Activated CD4-positive, alpha-beta T cell treated with anti-CD3 and anti-CD28 coated beads, Interleukin-2, amount 10 ng/mL, durations not matched to agents 7 days and 5 days (primary cell): ENCODE measurements at regions not wholly inside any gene's neighbourhood (a gene's known extent, or its start where the extent isn't known, plus 50 kb on each side); places are given as distances from the start of the nearest gene placed in this dataset.

Source experiments
- CTCF ChIA-PET: fragments of 350-600 bp; sonication (Branson Sonifier 250); formaldehyde crosslinking; loops from one replicate; lab custom pipeline; 2021; ENCODE audit warnings: antibody characterized with exemption; lab: Charles Lee
- POLR2A ChIA-PET: fragments of 350-600 bp; sonication (Branson Sonifier 250); formaldehyde crosslinking; loops from one replicate; lab custom pipeline; 2021; ENCODE audit warnings: antibody characterized with exemption; lab: Charles Lee
- DNase-seq: peaks from one replicate; pipeline ENCODE4 v3.0.0-alpha.2; 2020
- H3K27ac Mint-ChIP-seq: one replicate; pipeline ENCODE4 v1.8.0; 2021; ENCODE audit warnings: mild to moderate bottlenecking, moderate library complexity, mixed read lengths
- H3K27me3 Mint-ChIP-seq: one replicate; pipeline ENCODE4 v1.8.0; 2021; ENCODE audit warnings: mixed read lengths
- H3K36me3 Mint-ChIP-seq: one replicate; pipeline ENCODE4 v1.8.0; 2021; ENCODE audit warnings: low read depth, mixed read lengths
- H3K4me1 Mint-ChIP-seq: one replicate; pipeline ENCODE4 v1.8.0; 2021; ENCODE audit warnings: mixed read lengths
- H3K4me3 Mint-ChIP-seq: one replicate; pipeline ENCODE4 v1.8.0; 2021; ENCODE audit warnings: mild to moderate bottlenecking, moderate library complexity, mixed read lengths
- H3K9me3 Mint-ChIP-seq: one replicate; pipeline ENCODE4 v1.8.0; 2021; ENCODE audit warnings: mixed read lengths

- Mint-ChIP-seq H3K4me1 (no peaks in the 10 kb centered on the region), H3K4me3 (no peak overlapping the region), H3K9me3 (no peaks in the 10 kb centered on the region), H3K27me3 (no peaks in the 10 kb centered on the region), H3K36me3 (no peaks in the 10 kb centered on the region), H3K27ac (no peak overlapping the region)
- POLR2A ChIA-PET: no interaction called here
- CTCF ChIA-PET: no interaction called here
- DNase-seq: no peak
These were observed 524.4 kb upstream of the RGMA start for GRCh38 chr15:93613386-93613785.

GRCh38 chr15:93612953-93613352 is 523.9 kb upstream of the RGMA start:
- Mint-ChIP-seq H3K36me3 (no peaks in the 10 kb centered on the region), H3K4me3 (no peak overlapping the region), H3K27ac (no peak overlapping the region), H3K27me3 (no peaks in the 10 kb centered on the region), H3K4me1 (no peaks in the 10 kb centered on the region), H3K9me3 (no peaks in the 10 kb centered on the region)
- no peak for DNase-seq
- POLR2A ChIA-PET: no interaction called here
- CTCF ChIA-PET: interaction anchor here (0.7 kb wide), 1 partner anchor 1167 kb away, joined by 3 read pairs; no protein-coding TSS in a partner anchor

- H3K27ac Mint-ChIP-seq: no peak overlapping the region
- H3K4me1 Mint-ChIP-seq: no peaks in the 10 kb centered on the region
- ChIA-PET POLR2A (no interaction called here), CTCF (no interaction called here)
- H3K27me3 Mint-ChIP-seq: no peaks in the 10 kb centered on the region
- H3K9me3 Mint-ChIP-seq: no peaks in the 10 kb centered on the region
- no peak for DNase-seq
- no peaks in the 10 kb centered on the region for H3K36me3 Mint-ChIP-seq
- H3K4me3 Mint-ChIP-seq: no peak overlapping the region
These were observed 521.9 kb upstream of the RGMA start for GRCh38 chr15:93610944-93611343.

GRCh38 chr15:93608643-93609148 is 519.7 kb upstream of the RGMA start:
- ChIA-PET CTCF (interaction anchor here (0.7 kb wide), 1 partner anchor 229 kb away, joined by 3 read pairs; no protein-coding TSS in a partner anchor), POLR2A (no interaction called here)
- no peaks in the 10 kb centered on the region for H3K9me3 Mint-ChIP-seq
- H3K4me3 Mint-ChIP-seq: no peak overlapping the region
- no peaks in the 10 kb centered on the region for H3K4me1 Mint-ChIP-seq
- H3K27me3 Mint-ChIP-seq: no peaks in the 10 kb centered on the region
- no peak for DNase-seq
- H3K36me3 Mint-ChIP-seq: no peaks in the 10 kb centered on the region
- no peak overlapping the region for H3K27ac Mint-ChIP-seq

- Mint-ChIP-seq H3K4me1 (no peaks in the 10 kb centered on the region), H3K27ac (no peak overlapping the region), H3K27me3 (no peaks in the 10 kb centered on the region), H3K36me3 (no peaks in the 10 kb centered on the region), H3K9me3 (no peaks in the 10 kb centered on the region), H3K4me3 (no peak overlapping the region)
- POLR2A ChIA-PET: no interaction called here
- DNase-seq: no peak
- CTCF ChIA-PET: no interaction called here
These were observed 514.5 kb upstream of the RGMA start for GRCh38 chr15:93603550-93603949.

GRCh38 chr15:93587059-93587521 is 498.1 kb upstream of the RGMA start:
- Mint-ChIP-seq H3K27me3 (no peaks in the 10 kb centered on the region), H3K27ac (no peak overlapping the region), H3K4me1 (no peaks in the 10 kb centered on the region), H3K4me3 (no peak overlapping the region), H3K36me3 (no peaks in the 10 kb centered on the region), H3K9me3 (no peaks in the 10 kb centered on the region)
- ChIA-PET POLR2A (no interaction called here), CTCF (no interaction called here)
- DNase-seq: no peak

GRCh38 chr15:93585012-93585411 is 496.0 kb upstream of the RGMA start:
- Mint-ChIP-seq H3K9me3 (no peaks in the 10 kb centered on the region), H3K27ac (no peak overlapping the region), H3K4me1 (no peaks in the 10 kb centered on the region), H3K27me3 (no peaks in the 10 kb centered on the region), H3K36me3 (no peaks in the 10 kb centered on the region), H3K4me3 (no peak overlapping the region)
- POLR2A ChIA-PET: no interaction called here
- CTCF ChIA-PET: no interaction called here
- no peak for DNase-seq

- POLR2A ChIA-PET: no interaction called here
- H3K36me3 Mint-ChIP-seq: no peaks in the 10 kb centered on the region
These were observed 495.0 kb upstream of the RGMA start for GRCh38 chr15:93583968-93584367.

GRCh38 chr15:93583552-93583951 is 494.5 kb upstream of the RGMA start:
- H3K27me3 Mint-ChIP-seq: no peaks in the 10 kb centered on the region
- H3K4me1 Mint-ChIP-seq: no peaks in the 10 kb centered on the region
- ChIA-PET CTCF (interaction anchor here (0.6 kb wide), 1 partner anchor 187 kb away, joined by 3 read pairs; no protein-coding TSS in a partner anchor), POLR2A (no interaction called here)
- no peaks in the 10 kb centered on the region for H3K36me3 Mint-ChIP-seq
- no peak overlapping the region for H3K27ac Mint-ChIP-seq
- no peak overlapping the region for H3K4me3 Mint-ChIP-seq
- no peak for DNase-seq
- H3K9me3 Mint-ChIP-seq: no peaks in the 10 kb centered on the region

More at GRCh38 chr15:93583968-93584367, 495.0 kb upstream of the RGMA start:
- Mint-ChIP-seq H3K4me3 (no peak overlapping the region), H3K27ac (no peak overlapping the region), H3K27me3 (no peaks in the 10 kb centered on the region), H3K4me1 (no peaks in the 10 kb centered on the region), H3K9me3 (no peaks in the 10 kb centered on the region)
- CTCF ChIA-PET: no interaction called here
- no peak for DNase-seq

GRCh38 chr15:93570527-93570926 is 481.5 kb upstream of the RGMA start:
- CTCF ChIA-PET: no interaction called here
- H3K36me3 Mint-ChIP-seq: no peaks in the 10 kb centered on the region
- no peak for DNase-seq

GRCh38 chr15:93566762-93567161 is 477.8 kb upstream of the RGMA start:
- DNase-seq: no peak
- Mint-ChIP-seq H3K9me3 (no peaks in the 10 kb centered on the region), H3K27me3 (no peaks in the 10 kb centered on the region), H3K4me1 (peaks cover 5% of the 10 kb centered on the region), H3K36me3 (no peaks in the 10 kb centered on the region), H3K27ac (no peak overlapping the region), H3K4me3 (no peak overlapping the region)
- ChIA-PET CTCF (no interaction called here), POLR2A (no interaction called here)

More at GRCh38 chr15:93570527-93570926, 481.5 kb upstream of the RGMA start:
- no peak overlapping the region for H3K4me3 Mint-ChIP-seq
- no peak overlapping the region for H3K27ac Mint-ChIP-seq
- no peaks in the 10 kb centered on the region for H3K27me3 Mint-ChIP-seq
- no peaks in the 10 kb centered on the region for H3K9me3 Mint-ChIP-seq
- H3K4me1 Mint-ChIP-seq: peaks cover 5% of the 10 kb centered on the region
- POLR2A ChIA-PET: no interaction called here

- CTCF ChIA-PET: no interaction called here
These were observed 476.2 kb upstream of the RGMA start for GRCh38 chr15:93565201-93565600.

GRCh38 chr15:93563218-93563617 is 474.2 kb upstream of the RGMA start:
- Mint-ChIP-seq H3K27ac (no peak overlapping the region), H3K4me1 (peaks cover 5% of the 10 kb centered on the region), H3K4me3 (no peak overlapping the region), H3K9me3 (no peaks in the 10 kb centered on the region), H3K36me3 (no peaks in the 10 kb centered on the region), H3K27me3 (no peaks in the 10 kb centered on the region)
- POLR2A ChIA-PET: no interaction called here
- DNase-seq: no peak
- CTCF ChIA-PET: no interaction called here

More at GRCh38 chr15:93565201-93565600, 476.2 kb upstream of the RGMA start:
- Mint-ChIP-seq H3K27ac (no peak overlapping the region), H3K36me3 (no peaks in the 10 kb centered on the region), H3K4me3 (no peak overlapping the region), H3K27me3 (no peaks in the 10 kb centered on the region), H3K9me3 (no peaks in the 10 kb centered on the region), H3K4me1 (peaks cover 5% of the 10 kb centered on the region)
- DNase-seq: no peak
- POLR2A ChIA-PET: no interaction called here
